ENCODE measurements at regions not wholly inside any gene's neighbourhood (a gene's known extent, or its start where the extent isn't known, plus 50 kb on each side); places are given as distances from the start of the nearest gene placed in this dataset.

- H3K27me3 ChIP-seq: no peaks in the 10 kb centered on the region
- no peak for DNase-seq (ENCODE audit: low spot score in 2 of 2)
- no peak for TF ChIP-seq POLR2A (IDR thresholded peaks at IDR 0.05)
- no peak for TF ChIP-seq EP300 (IDR thresholded peaks at IDR 0.05)
- TF ChIP-seq, protein P1, sequence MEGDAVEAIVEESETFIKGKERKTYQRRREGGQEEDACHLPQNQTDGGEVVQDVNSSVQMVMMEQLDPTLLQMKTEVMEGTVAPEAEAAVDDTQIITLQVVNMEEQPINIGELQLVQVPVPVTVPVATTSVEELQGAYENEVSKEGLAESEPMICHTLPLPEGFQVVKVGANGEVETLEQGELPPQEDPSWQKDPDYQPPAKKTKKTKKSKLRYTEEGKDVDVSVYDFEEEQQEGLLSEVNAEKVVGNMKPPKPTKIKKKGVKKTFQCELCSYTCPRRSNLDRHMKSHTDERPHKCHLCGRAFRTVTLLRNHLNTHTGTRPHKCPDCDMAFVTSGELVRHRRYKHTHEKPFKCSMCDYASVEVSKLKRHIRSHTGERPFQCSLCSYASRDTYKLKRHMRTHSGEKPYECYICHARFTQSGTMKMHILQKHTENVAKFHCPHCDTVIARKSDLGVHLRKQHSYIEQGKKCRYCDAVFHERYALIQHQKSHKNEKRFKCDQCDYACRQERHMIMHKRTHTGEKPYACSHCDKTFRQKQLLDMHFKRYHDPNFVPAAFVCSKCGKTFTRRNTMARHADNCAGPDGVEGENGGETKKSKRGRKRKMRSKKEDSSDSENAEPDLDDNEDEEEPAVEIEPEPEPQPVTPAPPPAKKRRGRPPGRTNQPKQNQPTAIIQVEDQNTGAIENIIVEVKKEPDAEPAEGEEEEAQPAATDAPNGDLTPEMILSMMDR (IDR thresholded peaks at IDR 0.05): no peak
- no peak overlapping the region for H3K4me3 ChIP-seq
- no peaks in the 10 kb centered on the region for H3K4me1 ChIP-seq
- no peak overlapping the region for H3K27ac ChIP-seq
- no peaks in the 10 kb centered on the region for H3K36me3 ChIP-seq
- 92 to 93% methylated on average over 7 of the region's 7 CpGs for WGBS, 2 donors
- H3K9me3 ChIP-seq: no peaks in the 10 kb centered on the region
Observed at GRCh38 chr3:67856718-67857117, 202.3 kb upstream of the SUCLG2 start.

- H3K9me3 ChIP-seq: no peaks in the 10 kb centered on the region
- no peaks in the 10 kb centered on the region for H3K4me1 ChIP-seq
- 76 to 82% methylated on average over 1 of the region's 1 CpG for WGBS, 2 donors
- TF ChIP-seq POLR2A (IDR thresholded peaks at IDR 0.05) (no peak), EP300 (IDR thresholded peaks at IDR 0.05) (no peak)
- TF ChIP-seq, protein P1 (IDR thresholded peaks at IDR 0.05): no peak
- no peaks in the 10 kb centered on the region for H3K36me3 ChIP-seq
- H3K27ac ChIP-seq: no peak overlapping the region
- no peaks in the 10 kb centered on the region for H3K27me3 ChIP-seq
- no peak for DNase-seq (ENCODE audit: low spot score in 2 of 2)
- no peak overlapping the region for H3K4me3 ChIP-seq
Observed at GRCh38 chr3:67854663-67855062, 200.3 kb upstream of the SUCLG2 start.

DNA sequence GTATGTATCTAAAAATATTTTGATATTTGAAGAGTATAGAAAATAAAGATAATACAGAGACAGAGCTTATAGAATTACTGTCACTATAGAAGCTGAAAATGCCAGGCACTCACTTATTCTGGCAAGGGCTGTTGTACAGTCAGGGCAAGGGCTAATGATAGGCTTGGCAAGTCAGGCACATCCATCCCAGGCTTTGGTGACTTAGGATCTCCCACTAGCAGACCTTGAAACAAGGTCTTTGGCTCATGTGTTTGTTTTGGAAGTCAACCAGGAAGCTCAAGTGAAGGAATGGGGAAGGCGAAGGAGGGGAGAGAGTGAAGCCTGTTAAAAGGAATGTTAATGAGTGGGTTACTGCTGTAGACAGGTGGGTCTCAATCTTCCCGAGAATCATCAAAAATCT is 199.1 kb upstream of the SUCLG2 start:
- Histone ChIP-seq H3K9me3 (no peaks in the 10 kb centered on the region), H3K27me3 (no peaks in the 10 kb centered on the region), H3K4me1 (no peaks in the 10 kb centered on the region), H3K4me3 (no peak overlapping the region), H3K36me3 (no peaks in the 10 kb centered on the region), H3K27ac (no peak overlapping the region)
- 68 to 81% methylated on average over 2 of the region's 2 CpGs for WGBS, 2 donors
- no peak for DNase-seq (ENCODE audit: low spot score in 2 of 2)
- TF ChIP-seq EP300 (IDR thresholded peaks at IDR 0.05): no peak
- TF ChIP-seq, protein P1 (IDR thresholded peaks at IDR 0.05): no peak
- no peak for TF ChIP-seq POLR2A (IDR thresholded peaks at IDR 0.05)

- 86 to 92% methylated on average over 3 of the region's 3 CpGs for WGBS, 2 donors
- H3K27ac ChIP-seq: no peak overlapping the region
- peaks cover 0 to 2% (median 0%) of the 10 kb centered on the region in 3 donors for H3K36me3 ChIP-seq
- no peaks in the 10 kb centered on the region for H3K27me3 ChIP-seq
- TF ChIP-seq EP300 (IDR thresholded peaks at IDR 0.05): no peak
- TF ChIP-seq, protein P1 (IDR thresholded peaks at IDR 0.05): no peak
- no peak for TF ChIP-seq POLR2A (IDR thresholded peaks at IDR 0.05)
- no peaks in the 10 kb centered on the region for H3K4me1 ChIP-seq
- no peak for DNase-seq (ENCODE audit: low spot score in 2 of 2)
- no peak overlapping the region for H3K4me3 ChIP-seq
- no peaks in the 10 kb centered on the region for H3K9me3 ChIP-seq
Observed at GRCh38 chr3:67848299-67848698, 193.9 kb upstream of the SUCLG2 start.

DNA sequence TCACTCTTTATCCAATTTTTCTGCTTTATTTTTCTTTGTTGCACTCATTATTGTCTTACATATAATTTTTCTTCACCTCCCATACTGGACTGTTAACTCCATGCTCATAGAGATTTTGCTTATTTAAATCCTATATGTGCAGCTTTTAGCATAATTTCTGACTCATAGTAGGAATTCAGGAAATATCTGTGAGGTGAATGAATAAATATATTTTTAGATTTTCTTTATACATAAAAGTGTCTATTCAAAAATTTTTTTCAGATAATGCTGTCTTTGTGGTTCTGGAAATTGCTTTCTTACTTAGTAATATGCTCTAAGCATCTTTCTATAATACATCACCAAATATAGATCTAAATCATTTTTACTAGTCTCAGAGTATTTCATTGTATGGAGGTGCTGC is 191.8 kb upstream of the SUCLG2 start:
- Histone ChIP-seq H3K4me1 (no peaks in the 10 kb centered on the region), H3K27ac (no peak overlapping the region), H3K4me3 (no peak overlapping the region), H3K36me3 (peaks cover 0 to 2% (median 0%) of the 10 kb centered on the region in 3 donors), H3K9me3 (no peaks in the 10 kb centered on the region), H3K27me3 (no peaks in the 10 kb centered on the region)
- TF ChIP-seq POLR2A (IDR thresholded peaks at IDR 0.05) (no peak), EP300 (IDR thresholded peaks at IDR 0.05) (no peak)
- TF ChIP-seq, protein P1 (IDR thresholded peaks at IDR 0.05): no peak
- no peak for DNase-seq (ENCODE audit: low spot score in 2 of 2)

Data from tibial nerve (tissue), 4 donors.